Trophoblast cell (in vitro differentiated cells and primary cell): ENCODE measurements at regions not wholly inside any gene's neighbourhood (a gene's known extent, or its start where the extent isn't known, plus 50 kb on each side); places are given as distances from the start of the nearest gene placed in this dataset.

Source experiments
- DNase-seq, 2 donors: peaks; one replicate each; pipeline ENCODE4 v3.0.0-alpha.2; 2016
- H2AFZ ChIP-seq: 2 replicates; pipeline ENCODE4 v1.6.1; 2013; ENCODE audit warnings: low read length, moderate library complexity, mild to moderate bottlenecking; ENCODE audit not compliant: insufficient read depth, poor library complexity
- H2AK5ac ChIP-seq: 2 replicates; pipeline ENCODE4 v1.6.1; 2013; ENCODE audit warnings: mild to moderate bottlenecking, low read length
- H2BK120ac ChIP-seq: 2 replicates; pipeline ENCODE4 v1.6.1; 2013; ENCODE audit warnings: low read length, mild to moderate bottlenecking, moderate library complexity; ENCODE audit not compliant: insufficient read depth, poor library complexity
- H2BK12ac ChIP-seq: 2 replicates; pipeline ENCODE4 v1.6.1; 2013; ENCODE audit warnings: mild to moderate bottlenecking, low read length, moderate library complexity
- H2BK5ac ChIP-seq: 2 replicates; pipeline ENCODE4 v1.6.1; 2013; ENCODE audit warnings: low read length, low read depth, moderate library complexity, mild to moderate bottlenecking; ENCODE audit not compliant: poor library complexity
- H3K14ac ChIP-seq: 2 replicates; pipeline ENCODE4 v1.6.1; 2013; ENCODE audit warnings: mild to moderate bottlenecking, low read length
- H3K18ac ChIP-seq: 2 replicates; pipeline ENCODE4 v1.6.1; 2013; ENCODE audit warnings: mild to moderate bottlenecking, low read length
- H3K23ac ChIP-seq: 2 replicates; pipeline ENCODE4 v1.6.1; 2013; ENCODE audit warnings: low read length
- H3K27ac ChIP-seq: 2 replicates; pipeline ENCODE4 v1.5.1; 2013; ENCODE audit warnings: low read depth, mild to moderate bottlenecking, inconsistent platforms, low read length, moderate library complexity
- H3K27me3 ChIP-seq: 2 replicates; pipeline ENCODE4 v1.6.1; 2013; ENCODE audit warnings: inconsistent platforms, mild to moderate bottlenecking, low read length, moderate library complexity; ENCODE audit not compliant: insufficient read depth
- H3K36me3 ChIP-seq, 2 experiments: 1 replicate in 1 of 2; 2 replicates in 1 of 2; pipeline ENCODE4 v1.6.1; 2013; ENCODE audit warnings: low read length in 2 of 2, mild to moderate bottlenecking in 2 of 2, moderate library complexity in 1 of 2; ENCODE audit not compliant: insufficient read depth in 2 of 2, control insufficient read depth in 1 of 2
- H3K4ac ChIP-seq: 2 replicates; pipeline ENCODE4 v1.6.1; 2013; ENCODE audit warnings: low read depth, mild to moderate bottlenecking, low read length, moderate library complexity
- H3K4me1 ChIP-seq, 2 experiments: 1 replicate in 1 of 2; 2 replicates in 1 of 2; pipeline ENCODE4 v1.6.1; 2013; ENCODE audit warnings: low read length in 2 of 2, mild to moderate bottlenecking in 2 of 2, moderate library complexity in 1 of 2; ENCODE audit not compliant: insufficient read depth in 2 of 2, control insufficient read depth in 1 of 2
- H3K4me2 ChIP-seq: 2 replicates; pipeline ENCODE4 v1.6.1; 2013; ENCODE audit warnings: inconsistent platforms, mild to moderate bottlenecking, low read length, moderate library complexity
- H3K4me3 ChIP-seq: 2 replicates; pipeline ENCODE4 v1.5.1; 2013; ENCODE audit warnings: mild to moderate bottlenecking, low read depth, low read length, inconsistent platforms
- H3K79me1 ChIP-seq: one replicate; pipeline ENCODE4 v1.6.1; 2013; ENCODE audit warnings: low read length
- H3K79me2 ChIP-seq: 2 replicates; pipeline ENCODE4 v1.6.1; 2013; ENCODE audit warnings: low read length, mild to moderate bottlenecking; ENCODE audit not compliant: control insufficient read depth, insufficient read depth, poor library complexity
- H3K9ac ChIP-seq: 2 replicates; pipeline ENCODE4 v1.6.1; 2013; ENCODE audit warnings: mild to moderate bottlenecking, low read length
- H3K9me3 ChIP-seq: 2 replicates; pipeline ENCODE4 v1.6.1; 2013; ENCODE audit warnings: low read depth, mild to moderate bottlenecking, control low read depth, inconsistent platforms, low read length; ENCODE audit not compliant: insufficient read depth
- H4K12ac ChIP-seq: 2 replicates; pipeline ENCODE4 v1.6.1; 2013; ENCODE audit warnings: low read depth, mild to moderate bottlenecking, low read length, moderate library complexity
- H4K8ac ChIP-seq: 2 replicates; pipeline ENCODE4 v1.6.1; 2013; ENCODE audit warnings: low read depth, mild to moderate bottlenecking, low read length, moderate library complexity
- H4K91ac ChIP-seq: one replicate; pipeline ENCODE4 v1.6.1; 2013; ENCODE audit warnings: low read depth, mild to moderate bottlenecking, low read length, moderate library complexity
- WGBS: extraction: QIAGEN DNeasy Blood & Tissue Kit; methylation state at CpG from one replicate; pipeline ENCODE4 v1.1.7; 2013; ENCODE audit warnings: missing lambda C conversion rate; ENCODE audit not compliant: insufficient read length, insufficient coverage; ENCODE audit errors: extremely low coverage; 5-methylcytosine and 5-hydroxymethylcytosine counted together

DNA sequence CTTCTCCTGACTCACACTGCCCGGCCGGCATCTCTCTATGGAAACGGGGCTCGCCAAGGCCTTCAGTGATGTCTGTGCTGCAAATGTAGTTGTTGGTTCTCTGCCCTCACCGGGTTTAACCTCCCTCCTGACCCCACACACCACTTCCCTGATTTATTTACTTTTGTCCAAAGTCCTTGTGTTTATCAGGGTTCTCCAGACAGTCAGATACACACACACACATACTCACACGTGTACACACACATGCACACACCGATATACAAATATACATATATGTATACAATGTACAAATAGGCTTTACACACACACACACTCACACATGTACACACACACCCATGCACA lies 647.0 kb downstream of the BRD1 start:
- H4K8ac ChIP-seq = no peak overlapping the region
- H3K27ac ChIP-seq = no peak overlapping the region
- no peak overlapping the region for H2AK5ac ChIP-seq
- DNase-seq = no peak
- no peak overlapping the region for H3K4me3 ChIP-seq
- H2BK12ac ChIP-seq = no peak overlapping the region
- no peaks in the 10 kb centered on the region for H3K79me2 ChIP-seq
- H3K9ac ChIP-seq = no peak overlapping the region
- no peaks in the 10 kb centered on the region for H3K36me3 ChIP-seq
- no peak overlapping the region for H3K14ac ChIP-seq
- H3K4me2 ChIP-seq = no peak overlapping the region
- H2BK120ac ChIP-seq = no peak overlapping the region
- H3K9me3 ChIP-seq = peaks cover 9% of the 10 kb centered on the region
- no peaks in the 10 kb centered on the region for H3K27me3 ChIP-seq
- H3K4me1 ChIP-seq = no peaks in the 10 kb centered on the region
- WGBS = no CpG with 5 or more reads among the region's 7 CpGs
- no peak overlapping the region for H4K91ac ChIP-seq
- H2AFZ ChIP-seq = no peak overlapping the region
- no peak overlapping the region for H4K12ac ChIP-seq
- H3K79me1 ChIP-seq = no peaks in the 10 kb centered on the region
- H3K4ac ChIP-seq = no peak overlapping the region
- no peak overlapping the region for H2BK5ac ChIP-seq
- no peak overlapping the region for H3K18ac ChIP-seq
- H3K23ac ChIP-seq = no peak overlapping the region

DNA sequence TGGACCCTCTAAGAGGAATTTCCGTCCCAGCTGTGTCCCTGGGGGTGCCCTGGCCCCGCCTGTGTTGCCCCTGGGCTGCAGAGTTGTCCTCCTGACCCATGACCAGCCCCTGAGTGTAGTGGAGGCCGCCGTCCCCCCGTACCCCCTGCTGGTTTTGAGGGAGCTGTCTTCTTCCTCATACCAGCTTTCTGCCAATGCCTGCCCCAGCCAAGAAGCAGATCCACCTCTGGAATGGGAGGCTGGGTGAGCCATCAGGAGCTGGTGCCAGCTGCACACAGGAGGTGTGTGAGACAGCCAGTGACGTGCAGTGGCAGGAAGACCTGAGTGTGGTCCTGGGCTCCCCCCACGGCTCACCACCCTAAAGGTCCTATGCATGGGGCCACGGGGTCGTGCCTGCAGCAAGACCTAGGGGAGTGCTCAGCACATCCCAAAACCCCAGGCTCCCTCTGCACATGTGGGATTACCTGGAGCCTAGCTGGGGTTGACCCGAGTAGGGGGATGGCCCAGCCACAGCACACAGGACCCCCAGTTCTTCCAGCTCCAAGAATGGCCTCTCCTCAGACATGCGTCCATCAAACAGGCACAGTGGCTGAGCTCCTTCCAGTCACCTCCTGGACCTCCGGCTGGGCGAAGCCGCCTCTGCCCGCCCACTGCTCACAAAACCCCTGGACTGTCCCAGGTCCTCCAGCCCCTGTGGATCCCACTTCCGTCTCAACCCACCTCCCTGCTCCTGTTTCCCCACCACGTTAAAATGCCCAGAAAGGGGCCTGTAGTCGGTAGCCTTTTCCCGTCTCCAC lies 647.6 kb downstream of the BRD1 start:
- H3K4ac ChIP-seq = no peak overlapping the region
- DNase-seq = no peak
- H3K79me2 ChIP-seq = no peaks in the 10 kb centered on the region
- no peak overlapping the region for H2BK12ac ChIP-seq
- no peaks in the 10 kb centered on the region for H3K27me3 ChIP-seq
- H2BK5ac ChIP-seq = no peak overlapping the region
- no peak overlapping the region for H2AK5ac ChIP-seq
- WGBS = no CpG with 5 or more reads among the region's 19 CpGs
- no peak overlapping the region for H3K4me3 ChIP-seq
- no peak overlapping the region for H4K91ac ChIP-seq
- no peak overlapping the region for H3K23ac ChIP-seq
- H3K9ac ChIP-seq = no peak overlapping the region
- no peak overlapping the region for H4K12ac ChIP-seq
- no peak overlapping the region for H3K4me2 ChIP-seq
- H2BK120ac ChIP-seq = no peak overlapping the region
- no peaks in the 10 kb centered on the region for H3K4me1 ChIP-seq
- H3K27ac ChIP-seq = no peak overlapping the region
- H3K79me1 ChIP-seq = no peaks in the 10 kb centered on the region
- H4K8ac ChIP-seq = no peak overlapping the region
- no peak overlapping the region for H2AFZ ChIP-seq
- no peaks in the 10 kb centered on the region for H3K36me3 ChIP-seq
- H3K14ac ChIP-seq = no peak overlapping the region
- peaks cover 9% of the 10 kb centered on the region for H3K9me3 ChIP-seq
- H3K18ac ChIP-seq = no peak overlapping the region

DNA sequence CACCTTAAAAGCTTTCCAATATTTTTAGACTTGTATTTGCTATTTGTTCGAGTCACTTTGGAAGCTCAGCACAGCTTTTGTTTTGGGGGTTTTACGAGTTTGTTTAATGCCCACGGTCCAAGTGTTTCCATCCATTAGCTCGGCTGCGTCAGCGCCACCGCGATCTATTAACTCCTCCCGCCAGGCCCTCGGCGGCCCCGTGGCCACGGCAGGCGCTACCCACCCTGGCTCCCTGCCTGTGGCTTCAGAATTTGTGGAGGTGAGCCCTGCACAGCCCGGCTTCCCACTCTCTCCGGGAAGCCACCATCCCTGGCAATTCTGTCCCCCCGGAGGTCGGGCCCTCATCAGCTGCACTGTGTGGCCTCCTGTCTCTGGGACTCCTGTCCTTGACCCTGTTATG lies 648.5 kb downstream of the BRD1 start:
- H2AFZ ChIP-seq = no peak overlapping the region
- H3K18ac ChIP-seq = no peak overlapping the region
- H3K4ac ChIP-seq = no peak overlapping the region
- no peak overlapping the region for H2BK5ac ChIP-seq
- no CpG with 5 or more reads among the region's 18 CpGs for WGBS
- H2AK5ac ChIP-seq = no peak overlapping the region
- no peak overlapping the region for H4K91ac ChIP-seq
- no peaks in the 10 kb centered on the region for H3K36me3 ChIP-seq
- no peaks in the 10 kb centered on the region for H3K79me1 ChIP-seq
- H3K4me2 ChIP-seq = no peak overlapping the region
- H4K8ac ChIP-seq = no peak overlapping the region
- H3K4me3 ChIP-seq = no peak overlapping the region
- H3K23ac ChIP-seq = no peak overlapping the region
- H3K9ac ChIP-seq = no peak overlapping the region
- no peaks in the 10 kb centered on the region for H3K27me3 ChIP-seq
- no peak overlapping the region for H3K14ac ChIP-seq
- H3K4me1 ChIP-seq = no peaks in the 10 kb centered on the region
- DNase-seq = no peak
- no peaks in the 10 kb centered on the region for H3K79me2 ChIP-seq
- H2BK12ac ChIP-seq = no peak overlapping the region
- H4K12ac ChIP-seq = no peak overlapping the region
- H3K27ac ChIP-seq = no peak overlapping the region
- no peak overlapping the region for H2BK120ac ChIP-seq
- peaks cover 7% of the 10 kb centered on the region for H3K9me3 ChIP-seq

DNA sequence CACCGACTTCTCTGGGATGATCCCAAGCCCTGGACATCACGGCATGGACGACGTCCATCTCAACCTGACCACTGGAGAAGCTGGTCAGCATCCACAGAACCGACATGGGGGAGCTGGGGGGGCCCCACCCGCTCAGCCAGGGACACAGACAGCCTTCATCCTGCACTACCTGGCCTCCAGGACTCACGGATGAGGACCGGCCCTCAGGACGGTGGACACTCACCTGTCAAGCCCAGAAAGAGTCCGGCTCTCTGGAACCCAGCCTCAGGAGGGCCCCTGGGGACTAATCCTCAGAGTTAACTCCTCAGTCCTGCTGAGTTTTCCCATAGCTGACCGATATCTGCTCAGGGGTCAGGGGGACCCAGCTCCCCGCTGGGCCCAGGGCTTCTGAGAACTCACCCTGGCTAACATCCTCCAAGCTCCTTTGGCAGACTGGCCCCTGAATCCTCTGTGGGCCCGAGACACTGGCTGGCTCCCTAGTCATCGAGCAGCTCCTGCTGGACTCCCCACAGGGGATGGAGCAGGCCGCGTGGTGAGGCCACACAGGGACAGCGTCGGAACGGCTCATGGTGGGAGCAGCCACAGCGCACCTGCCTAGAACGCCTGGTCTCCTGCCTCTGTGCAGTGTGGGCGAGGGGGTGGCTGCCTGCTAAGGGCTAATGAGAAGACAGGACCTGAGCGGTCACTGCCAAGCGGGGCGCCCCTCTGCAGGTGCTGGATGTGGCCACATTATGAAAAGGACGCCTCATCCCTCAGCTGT lies 649.2 kb downstream of the BRD1 start:
- no peak overlapping the region for H4K91ac ChIP-seq
- H3K79me1 ChIP-seq = no peaks in the 10 kb centered on the region
- peak overlapping the region; percentile 51 for H3K4me3 ChIP-seq
- no peak overlapping the region for H2BK12ac ChIP-seq
- no peak overlapping the region for H3K4me2 ChIP-seq
- H2BK120ac ChIP-seq = no peak overlapping the region
- no peak overlapping the region for H3K9ac ChIP-seq
- no peak overlapping the region for H4K12ac ChIP-seq
- no peak overlapping the region for H3K23ac ChIP-seq
- no peaks in the 10 kb centered on the region for H3K4me1 ChIP-seq
- H3K4ac ChIP-seq = no peak overlapping the region
- no peak overlapping the region for H2AFZ ChIP-seq
- no peaks in the 10 kb centered on the region for H3K36me3 ChIP-seq
- no peak overlapping the region for H3K14ac ChIP-seq
- no peak overlapping the region for H2BK5ac ChIP-seq
- no CpG with 5 or more reads among the region's 26 CpGs for WGBS
- peaks cover 7% of the 10 kb centered on the region for H3K9me3 ChIP-seq
- H3K79me2 ChIP-seq = no peaks in the 10 kb centered on the region
- H3K27me3 ChIP-seq = no peaks in the 10 kb centered on the region
- no peak overlapping the region for H2AK5ac ChIP-seq
- H4K8ac ChIP-seq = no peak overlapping the region
- H3K27ac ChIP-seq = no peak overlapping the region
- no peak for DNase-seq
- H3K18ac ChIP-seq = no peak overlapping the region
